ENCODE measurements at regions not wholly inside any gene's neighbourhood (a gene's known extent, or its start where the extent isn't known, plus 50 kb on each side); places are given as distances from the start of the nearest gene placed in this dataset.

GRCh38 chr10:21264271-21264670 is 261.2 kb downstream of the SKIDA1 start:
- TF ChIP-seq CTCF (IDR thresholded peaks at IDR 0.05), result no peak

- TF ChIP-seq CTCF (IDR thresholded peaks at IDR 0.05), result no peak
Observed at GRCh38 chr10:21263839-21264238, 261.6 kb downstream of the SKIDA1 start.

- TF ChIP-seq CTCF (IDR thresholded peaks at IDR 0.05), result no peak
Observed at GRCh38 chr10:21263263-21263803, 262.1 kb downstream of the SKIDA1 start.

GRCh38 chr10:21261842-21262294 is 263.6 kb downstream of the SKIDA1 start:
- no peak for TF ChIP-seq CTCF (IDR thresholded peaks at IDR 0.05)

GRCh38 chr10:21260506-21261149 is 264.9 kb downstream of the SKIDA1 start:
- no peak for TF ChIP-seq CTCF (IDR thresholded peaks at IDR 0.05)

- TF ChIP-seq CTCF (IDR thresholded peaks at IDR 0.05), result no peak
Observed at GRCh38 chr10:21260066-21260465, 265.4 kb downstream of the SKIDA1 start.

- no peak for TF ChIP-seq CTCF (IDR thresholded peaks at IDR 0.05)
Observed at GRCh38 chr10:21257919-21258318, 267.6 kb downstream of the SKIDA1 start.

All from LNCAP (cell line).